Stimulated activated CD4-positive, alpha-beta T cell treated with anti-CD3 and anti-CD28 coated beads, Interleukin-4, amount 100 ng/mL, for 1 hour (primary cell): ENCODE measurements at regions not wholly inside any gene's neighbourhood (a gene's known extent, or its start where the extent isn't known, plus 50 kb on each side); places are given as distances from the start of the nearest gene placed in this dataset.
A peak's percentile ranks its signal among the peaks of the same experiment; 100 is the strongest.

Source experiments
- DNase-seq: peaks from one replicate; pipeline ENCODE4 v3.0.0-alpha.2; 2020

- DNase-seq = no peak
Observed at GRCh38 chr15:70504299-70504951, 258.9 kb downstream of the UACA start.

- no peak for DNase-seq
Observed at GRCh38 chr15:70503798-70504298, 259.5 kb downstream of the UACA start.

DNA sequence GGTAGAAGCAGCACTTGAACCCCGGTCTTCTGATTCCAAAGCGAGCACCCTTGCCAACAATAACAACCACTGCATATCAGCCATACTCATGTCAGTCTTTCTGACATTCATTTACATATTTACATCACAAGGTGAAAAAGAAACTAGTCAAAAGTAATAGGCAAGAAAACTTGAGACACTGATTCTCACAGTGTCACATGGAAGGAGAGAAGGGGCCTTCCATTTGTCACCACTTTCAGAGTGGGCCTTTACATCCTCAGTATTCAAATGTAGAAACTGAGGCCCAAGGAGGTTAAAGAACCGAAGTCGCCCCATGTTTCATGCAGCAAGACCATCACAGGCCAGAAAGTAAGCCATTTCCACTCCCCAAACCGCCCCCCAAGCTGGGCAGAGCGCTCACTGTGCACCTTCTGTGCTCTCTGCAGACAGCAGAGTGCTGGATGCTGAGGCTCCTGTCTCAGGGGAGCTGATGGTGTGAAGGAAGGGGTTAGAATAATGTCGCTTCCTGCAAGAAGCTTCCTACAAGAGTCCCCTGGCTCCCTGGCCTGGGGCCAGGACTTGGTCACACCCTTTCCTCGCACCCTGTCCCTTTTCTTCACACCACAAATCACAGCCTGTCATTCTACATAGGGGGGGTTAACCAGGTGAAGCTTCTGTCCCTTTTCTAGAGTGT lies 260.1 kb downstream of the UACA start:
- DNase-seq = no peak

DNA sequence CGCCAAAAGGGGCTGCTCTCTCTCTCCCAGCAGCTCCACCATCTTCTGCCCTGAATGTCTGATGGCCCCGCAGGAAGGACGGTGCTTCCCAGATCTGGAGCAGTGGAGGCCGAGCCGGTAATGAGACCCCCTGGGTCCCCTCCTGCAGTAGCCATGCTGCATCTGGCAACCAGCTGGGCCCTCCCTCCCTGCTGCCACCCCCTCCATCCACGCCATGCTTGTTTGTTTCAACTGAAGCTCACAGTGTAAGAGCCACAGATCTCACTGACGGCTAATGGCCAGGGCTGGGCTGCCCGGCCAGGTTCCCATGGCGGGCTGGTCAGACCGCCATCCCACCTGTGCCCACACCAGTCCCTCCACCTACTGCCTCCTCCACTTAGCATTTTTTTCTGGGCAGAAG lies 260.8 kb downstream of the UACA start:
- DNase-seq = no peak

DNA sequence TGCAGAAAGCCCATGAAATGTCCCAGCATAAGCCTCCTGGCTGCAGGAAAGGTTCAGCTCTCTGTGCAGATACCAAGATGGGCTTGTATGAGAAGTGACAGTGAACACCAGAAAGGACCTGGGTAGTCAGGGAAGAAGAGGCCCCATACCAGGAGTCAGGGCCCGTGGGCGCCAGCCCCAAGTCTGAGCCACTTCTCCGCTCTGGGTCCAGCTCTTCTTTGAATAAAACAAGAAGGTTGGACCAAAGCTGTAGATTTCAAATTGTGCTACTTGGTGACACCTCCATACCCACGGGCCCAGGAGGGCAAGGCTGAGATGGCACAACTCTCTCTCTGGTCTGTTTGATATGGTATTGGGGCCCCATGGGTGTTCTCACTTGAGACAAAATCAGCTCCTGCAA lies 261.5 kb downstream of the UACA start:
- DNase-seq = no peak

- no peak for DNase-seq
Observed at GRCh38 chr15:70501121-70501727, 262.1 kb downstream of the UACA start.

- no peak for DNase-seq
Observed at GRCh38 chr15:70499791-70500190, 263.6 kb downstream of the UACA start.

GRCh38 chr15:70498096-70498626 lies 265.2 kb downstream of the UACA start:
- no peak for DNase-seq

GRCh38 chr15:70497661-70498060 lies 265.7 kb downstream of the UACA start:
- DNase-seq = no peak

DNA sequence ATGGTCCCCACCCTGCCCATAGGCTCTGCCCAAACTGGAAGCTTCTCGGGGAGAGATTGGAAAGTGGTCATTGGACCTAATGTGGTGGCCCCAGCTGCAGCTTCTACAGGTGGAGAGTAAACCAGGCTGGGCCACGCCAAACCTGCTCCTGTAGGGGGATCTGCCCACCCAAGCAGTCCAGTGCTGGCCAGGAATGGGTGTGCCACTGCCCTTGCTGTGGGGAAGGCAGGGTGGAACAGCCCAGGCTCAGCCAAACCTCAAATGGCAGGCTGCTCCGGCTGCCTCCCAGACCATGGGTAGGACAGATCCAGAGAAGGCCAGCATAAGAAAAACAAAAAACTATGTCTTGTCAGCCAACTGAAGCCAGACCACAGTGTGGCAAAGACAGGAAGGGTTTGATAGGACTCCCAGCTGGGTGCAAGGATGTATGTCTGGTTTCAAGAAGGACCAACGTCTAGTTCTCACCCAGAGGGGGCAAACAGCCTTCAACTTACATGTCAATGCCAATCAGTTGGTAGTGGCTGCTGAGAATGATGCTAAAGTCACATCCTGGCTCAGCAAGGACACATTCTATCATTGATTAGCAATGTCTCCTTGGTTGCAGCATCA lies 267.3 kb downstream of the UACA start:
- DNase-seq = no peak

- DNase-seq = peak; percentile 42
Observed at GRCh38 chr15:70494852-70495571, 268.3 kb downstream of the UACA start.

DNA sequence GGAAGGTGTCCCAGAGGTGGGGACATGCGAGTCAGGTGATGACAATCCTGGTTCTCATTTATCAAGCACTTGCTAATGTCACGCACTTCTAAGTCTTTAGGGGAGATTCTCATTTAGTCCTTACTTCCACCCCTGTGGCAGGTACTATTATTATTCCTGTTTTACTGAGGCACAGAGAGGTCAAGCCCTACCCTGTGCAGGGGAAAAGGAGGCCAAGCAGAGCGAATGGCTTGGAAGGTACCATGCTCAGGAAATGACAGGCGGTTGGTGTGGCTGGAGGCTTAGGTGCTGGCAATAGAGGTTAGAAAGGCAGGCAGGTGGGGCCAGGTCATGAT lies 268.9 kb downstream of the UACA start:
- DNase-seq = no peak

GRCh38 chr15:70493787-70494516 lies 269.4 kb downstream of the UACA start:
- DNase-seq = no peak

DNA sequence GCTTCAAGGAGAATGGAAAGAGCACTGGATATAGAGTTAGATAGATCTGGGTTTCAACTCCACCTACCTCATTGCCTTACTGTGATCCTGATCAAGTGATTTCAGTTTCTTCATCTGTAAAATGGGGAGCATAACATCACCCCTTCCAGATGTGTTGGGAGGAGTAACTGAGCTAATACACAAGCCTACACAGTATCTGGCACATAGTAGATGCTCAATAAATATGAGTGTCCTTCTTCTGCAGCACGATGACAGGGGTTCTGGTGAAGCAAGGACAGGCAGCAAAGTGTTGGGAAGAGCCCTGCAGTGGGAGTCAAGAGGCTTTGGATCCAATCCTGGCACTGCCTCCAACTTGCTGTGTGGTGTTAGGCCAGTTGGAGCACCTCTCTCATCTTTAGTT lies 270.0 kb downstream of the UACA start:
- DNase-seq = no peak

DNA sequence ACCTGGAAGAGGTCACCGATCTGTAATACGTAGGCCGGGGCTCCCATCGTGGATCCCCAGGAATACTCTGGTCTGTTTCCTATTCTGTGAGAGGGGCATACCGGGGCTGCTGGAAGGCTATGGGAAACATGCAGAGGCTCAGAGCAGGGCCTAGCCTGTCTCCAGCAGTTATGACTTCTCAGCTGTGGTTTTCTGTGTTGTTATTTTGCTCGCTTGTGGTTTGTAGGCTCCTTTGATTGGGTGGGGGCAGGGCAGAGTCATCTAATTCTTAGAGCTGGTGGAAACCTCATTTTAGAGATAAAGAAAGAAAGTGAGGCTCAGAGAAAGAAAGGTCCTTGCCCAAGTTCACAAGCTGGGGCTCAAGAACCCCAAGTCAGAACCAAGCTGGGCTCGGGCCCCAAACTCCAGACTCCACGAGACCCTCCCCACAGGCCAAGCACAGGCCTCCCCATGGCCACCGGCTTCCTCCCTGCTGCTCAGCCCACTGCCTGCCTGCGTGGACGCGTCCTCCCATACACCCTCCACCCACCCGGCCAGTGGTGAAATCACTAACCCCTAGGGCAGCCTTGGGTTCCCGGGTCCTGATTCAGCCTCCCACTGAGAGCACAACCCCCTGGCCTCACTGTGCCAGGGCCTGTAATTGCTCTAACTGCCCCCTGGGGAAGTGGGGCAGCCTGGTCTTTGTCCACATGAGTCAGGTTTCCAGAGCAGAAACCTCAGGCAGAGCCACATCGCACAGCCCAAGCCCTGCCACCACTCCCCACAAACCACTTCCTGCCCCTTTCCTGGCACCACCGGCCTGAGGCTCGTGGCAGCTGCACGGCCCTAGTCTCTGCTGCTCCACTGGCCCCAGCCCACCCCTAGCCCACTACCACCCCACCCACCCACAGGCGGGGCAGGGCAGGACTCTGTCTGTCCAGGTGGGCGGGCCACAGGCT lies 270.8 kb downstream of the UACA start:
- DNase-seq = peak; percentile 70

- DNase-seq = no peak
Observed at GRCh38 chr15:70491641-70492040, 271.7 kb downstream of the UACA start.

GRCh38 chr15:70491201-70491621 lies 272.1 kb downstream of the UACA start:
- no peak for DNase-seq

DNA sequence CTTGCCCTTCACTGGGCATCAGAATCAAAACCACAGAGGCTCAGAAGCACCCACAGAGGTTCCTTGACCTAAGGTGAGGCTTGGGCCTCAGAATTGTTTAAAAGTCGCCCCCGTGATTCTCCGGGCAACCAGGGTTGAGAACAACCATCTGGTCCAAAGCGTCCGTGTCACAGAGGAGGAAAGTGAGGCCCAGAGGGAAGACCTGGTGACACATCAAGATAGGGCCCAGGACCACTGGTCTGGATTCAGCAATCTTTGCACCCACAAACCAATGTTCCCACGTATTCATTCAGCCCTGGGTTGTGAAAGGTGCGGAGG lies 272.6 kb downstream of the UACA start:
- no peak for DNase-seq

- DNase-seq = no peak
Observed at GRCh38 chr15:70490148-70490837, 273.1 kb downstream of the UACA start.
